ENCODE measurements at regions not wholly inside any gene's neighbourhood (a gene's known extent, or its start where the extent isn't known, plus 50 kb on each side); places are given as distances from the start of the nearest gene placed in this dataset.

DNA sequence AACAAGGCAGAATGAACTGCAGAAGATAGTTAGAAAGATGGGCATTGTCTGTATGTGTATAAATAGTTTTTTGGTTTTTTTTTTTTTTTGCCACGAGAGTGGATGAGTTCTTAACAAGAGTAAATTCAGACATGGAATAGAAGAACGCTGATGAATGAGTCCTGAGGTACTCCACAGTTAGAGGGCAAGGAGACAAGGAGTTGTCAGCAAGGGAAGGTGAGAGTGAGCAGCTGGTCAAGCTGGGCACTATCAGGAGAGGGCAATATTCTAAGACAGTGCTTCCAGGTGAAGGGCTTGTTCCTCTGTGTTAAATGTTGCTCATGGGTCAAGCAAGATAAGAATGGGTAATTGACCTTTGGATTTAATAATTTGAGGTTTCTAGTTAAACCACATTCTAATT, 138.6 kb upstream of the FAM78B start:
- Mint-ChIP-seq H3K4me1 (peaks cover 24 to 27% of the 10 kb centered on the region in 2 experiments), H3K27ac (no peak overlapping the region; a peak in 1 of 7 replicates), H3K27me3 (ENCODE audit: low read depth) (peaks cover under 1% of the 10 kb centered on the region; the same call in 1 of the 2 replicates), H3K4me3 (no peak overlapping the region), H3K9me3 (peaks cover 0 to 2% of the 10 kb centered on the region in 2 experiments; a peak in 1 of 5 replicates), H3K36me3 (ENCODE audit: insufficient read depth in 1 of 3, low read depth in 3 of 3) (no peaks in the 10 kb centered on the region)
- Histone ChIP-seq H2BK12ac (ENCODE audit: insufficient read length, low read depth, low read length) (no peak overlapping the region), H3K14ac (ENCODE audit: insufficient read depth, low read length) (no peak overlapping the region), H3K79me1 (ENCODE audit: insufficient read depth, low read depth, low read length, poor library complexity, severe bottlenecking) (no peaks in the 10 kb centered on the region), H4K5ac (ENCODE audit: insufficient read length, low read depth, low read length) (no peak overlapping the region), H4K8ac (replicated peaks; ENCODE audit: insufficient read length, low read depth, low read length) (no peak overlapping the region), H3K9ac (ENCODE audit: extremely low read depth, insufficient read length, low read length) (no peak overlapping the region), H2BK20ac (ENCODE audit: low read depth, low read length, poor library complexity, severe bottlenecking) (no peak overlapping the region), H2BK5ac (ENCODE audit: insufficient read length, low read length) (no peak overlapping the region), H3K4me1 (ENCODE audit: insufficient read depth, low read length) (peaks cover 6% of the 10 kb centered on the region; the same call in 1 of the 2 replicates), H4K91ac (ENCODE audit: insufficient read length, low read depth, low read length) (no peak overlapping the region), H3K23me2 (ENCODE audit: insufficient read length, low read depth, low read length, poor library complexity, severe bottlenecking) (no peaks in the 10 kb centered on the region), H3K4me2 (ENCODE audit: insufficient read depth, insufficient read length, low read length) (no peak overlapping the region), H3K23ac (ENCODE audit: insufficient read length, low read depth, low read length) (no peak overlapping the region), H3K27me3 (ENCODE audit: insufficient read depth, low read length) (no peaks in the 10 kb centered on the region), H2BK120ac (ENCODE audit: low read depth, low read length, poor library complexity, severe bottlenecking) (no peak overlapping the region), H2BK15ac (ENCODE audit: low read depth, low read length) (no peak overlapping the region), H4K20me1 (ENCODE audit: control insufficient read depth, insufficient read depth, insufficient read length) (no peaks in the 10 kb centered on the region), H3K4ac (ENCODE audit: low read depth, low read length) (no peak overlapping the region), H2AFZ (ENCODE audit: low read length) (no peak overlapping the region), H3T11ph (ENCODE audit: low read length) (no peak overlapping the region), H3K9me3 (ENCODE audit: control insufficient read depth, low read depth, low read length) (no peaks in the 10 kb centered on the region), H3K27ac (ENCODE audit: insufficient read length, low read depth, low read length) (no peak overlapping the region), H3K56ac (ENCODE audit: insufficient read length, low read depth, low read length) (no peak overlapping the region), H3K18ac (ENCODE audit: insufficient read length, low read depth, low read length) (no peak overlapping the region), H2AK5ac (ENCODE audit: insufficient read length, low read length) (no peak overlapping the region), H3K79me2 (ENCODE audit: insufficient read depth, low read length) (no peaks in the 10 kb centered on the region)
- no CpG with 5 or more reads among the region's 2 CpGs for WGBS (ENCODE audit: extremely low coverage, insufficient read length, low lambda C conversion rate)
- no peak for DNase-seq
- TF ChIP-seq, protein P1, sequence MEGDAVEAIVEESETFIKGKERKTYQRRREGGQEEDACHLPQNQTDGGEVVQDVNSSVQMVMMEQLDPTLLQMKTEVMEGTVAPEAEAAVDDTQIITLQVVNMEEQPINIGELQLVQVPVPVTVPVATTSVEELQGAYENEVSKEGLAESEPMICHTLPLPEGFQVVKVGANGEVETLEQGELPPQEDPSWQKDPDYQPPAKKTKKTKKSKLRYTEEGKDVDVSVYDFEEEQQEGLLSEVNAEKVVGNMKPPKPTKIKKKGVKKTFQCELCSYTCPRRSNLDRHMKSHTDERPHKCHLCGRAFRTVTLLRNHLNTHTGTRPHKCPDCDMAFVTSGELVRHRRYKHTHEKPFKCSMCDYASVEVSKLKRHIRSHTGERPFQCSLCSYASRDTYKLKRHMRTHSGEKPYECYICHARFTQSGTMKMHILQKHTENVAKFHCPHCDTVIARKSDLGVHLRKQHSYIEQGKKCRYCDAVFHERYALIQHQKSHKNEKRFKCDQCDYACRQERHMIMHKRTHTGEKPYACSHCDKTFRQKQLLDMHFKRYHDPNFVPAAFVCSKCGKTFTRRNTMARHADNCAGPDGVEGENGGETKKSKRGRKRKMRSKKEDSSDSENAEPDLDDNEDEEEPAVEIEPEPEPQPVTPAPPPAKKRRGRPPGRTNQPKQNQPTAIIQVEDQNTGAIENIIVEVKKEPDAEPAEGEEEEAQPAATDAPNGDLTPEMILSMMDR (conservative IDR thresholded peaks at IDR 0.05) = no peak

Measured in H9 (cell line).